ENCODE measurements at regions not wholly inside any gene's neighbourhood (a gene's known extent, or its start where the extent isn't known, plus 50 kb on each side); places are given as distances from the start of the nearest gene placed in this dataset.

- Histone ChIP-seq H3F3A (ENCODE audit: insufficient read depth) (no peaks in the 10 kb centered on the region), H3K4me3 (ENCODE audit: insufficient read depth, low read length, poor library complexity, severe bottlenecking) (no peak overlapping the region), H3K36me3 (ENCODE audit: low read length) (no peaks in the 10 kb centered on the region), H3K27ac (ENCODE audit: low read depth, low read length) (no peak overlapping the region), H3K79me2 (ENCODE audit: insufficient read depth, low read length) (no peaks in the 10 kb centered on the region), H3K27me3 (ENCODE audit: low read length) (no peaks in the 10 kb centered on the region), H3K9me3 (ENCODE audit: insufficient read depth, low read length) (no peaks in the 10 kb centered on the region), H3K9me2 (replicated peaks; ENCODE audit: insufficient read depth, low read length) (no peaks in the 10 kb centered on the region), H4K20me1 (ENCODE audit: low read depth, low read length) (no peaks in the 10 kb centered on the region), H3K9ac (ENCODE audit: low read length) (no peak overlapping the region), H3K4me2 (ENCODE audit: low read depth, low read length, poor library complexity, severe bottlenecking) (no peak overlapping the region), H2AFZ (ENCODE audit: low read depth, low read length, severe bottlenecking) (no peak overlapping the region)
- no peak for TF ChIP-seq EZH2phosphoT487 (conservative IDR thresholded peaks at IDR 0.05; ENCODE audit: low read length)
- TF ChIP-seq CTCF (IDR thresholded peaks at IDR 0.05; ENCODE audit: insufficient read depth, low read length, poor library complexity, severe bottlenecking) = no peak
Measured at GRCh38 chr2:228545748-228546145, 364.3 kb upstream of the SPHKAP start.

DNA sequence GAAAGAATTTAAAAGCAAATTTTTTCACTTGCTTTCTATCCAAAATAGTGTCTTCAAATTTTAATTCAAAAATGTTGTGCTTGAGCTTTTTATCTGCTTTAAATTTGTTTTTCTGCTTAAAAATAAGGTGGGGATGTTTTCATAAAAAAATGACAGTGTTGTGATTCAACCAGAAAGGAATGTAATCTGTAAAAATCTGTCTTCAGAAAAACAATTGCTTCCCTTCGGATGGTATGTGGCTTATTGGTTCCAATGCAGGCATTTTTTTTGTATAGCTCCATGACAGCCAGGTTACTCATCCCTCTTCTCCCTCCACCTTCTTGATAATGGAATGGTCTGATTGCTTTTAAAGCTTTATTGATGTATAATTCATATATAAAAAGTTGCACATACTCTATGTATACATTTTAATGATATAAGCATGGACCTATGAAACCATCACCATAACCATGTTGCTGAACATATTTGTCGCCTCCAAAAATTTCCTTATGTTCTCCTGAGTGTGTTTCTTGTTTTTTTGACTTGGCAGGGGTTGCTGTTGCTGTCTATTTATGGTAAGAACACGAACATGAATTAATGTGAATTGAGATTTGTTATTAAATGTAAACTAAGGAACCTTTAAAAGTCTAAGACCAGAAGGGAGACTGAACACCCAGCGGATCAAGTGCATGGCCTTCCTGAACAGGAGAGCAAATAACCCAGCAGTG is 363.7 kb upstream of the SPHKAP start:
- no peak for TF ChIP-seq CTCF (IDR thresholded peaks at IDR 0.05; ENCODE audit: insufficient read depth, low read length, poor library complexity, severe bottlenecking)
- H3F3A ChIP-seq (ENCODE audit: insufficient read depth) = no peaks in the 10 kb centered on the region
- H3K79me2 ChIP-seq (ENCODE audit: insufficient read depth, low read length) = no peaks in the 10 kb centered on the region
- H3K9ac ChIP-seq (ENCODE audit: low read length) = no peak overlapping the region
- no peaks in the 10 kb centered on the region for H3K27me3 ChIP-seq (ENCODE audit: low read length)
- H3K9me3 ChIP-seq (ENCODE audit: insufficient read depth, low read length) = no peaks in the 10 kb centered on the region
- H2AFZ ChIP-seq (ENCODE audit: low read depth, low read length, severe bottlenecking) = no peak overlapping the region
- H4K20me1 ChIP-seq (ENCODE audit: low read depth, low read length) = no peaks in the 10 kb centered on the region
- no peaks in the 10 kb centered on the region for H3K36me3 ChIP-seq (ENCODE audit: low read length)
- no peak overlapping the region for H3K4me2 ChIP-seq (ENCODE audit: low read depth, low read length, poor library complexity, severe bottlenecking)
- no peaks in the 10 kb centered on the region for H3K9me2 ChIP-seq (replicated peaks; ENCODE audit: insufficient read depth, low read length)
- H3K27ac ChIP-seq (ENCODE audit: low read depth, low read length) = no peak overlapping the region
- no peak overlapping the region for H3K4me3 ChIP-seq (ENCODE audit: insufficient read depth, low read length, poor library complexity, severe bottlenecking)

GRCh38 chr2:228543117-228543516 is 361.6 kb upstream of the SPHKAP start:
- no peaks in the 10 kb centered on the region for H3F3A ChIP-seq (ENCODE audit: insufficient read depth)
- no peaks in the 10 kb centered on the region for H3K79me2 ChIP-seq (ENCODE audit: insufficient read depth, low read length)
- no peak overlapping the region for H2AFZ ChIP-seq (ENCODE audit: low read depth, low read length, severe bottlenecking)
- no peaks in the 10 kb centered on the region for H4K20me1 ChIP-seq (ENCODE audit: low read depth, low read length)
- H3K36me3 ChIP-seq (ENCODE audit: low read length) = no peaks in the 10 kb centered on the region
- H3K9me3 ChIP-seq (ENCODE audit: insufficient read depth, low read length) = no peaks in the 10 kb centered on the region
- no peak overlapping the region for H3K9ac ChIP-seq (ENCODE audit: low read length)
- no peak overlapping the region for H3K27ac ChIP-seq (ENCODE audit: low read depth, low read length)
- no peaks in the 10 kb centered on the region for H3K27me3 ChIP-seq (ENCODE audit: low read length)
- no peak overlapping the region for H3K4me3 ChIP-seq (ENCODE audit: insufficient read depth, low read length, poor library complexity, severe bottlenecking)
- no peaks in the 10 kb centered on the region for H3K9me2 ChIP-seq (replicated peaks; ENCODE audit: insufficient read depth, low read length)
- TF ChIP-seq CTCF (IDR thresholded peaks at IDR 0.05; ENCODE audit: insufficient read depth, low read length, poor library complexity, severe bottlenecking) (no peak), EZH2phosphoT487 (conservative IDR thresholded peaks at IDR 0.05; ENCODE audit: low read length) (no peak)
- H3K4me2 ChIP-seq (ENCODE audit: low read depth, low read length, poor library complexity, severe bottlenecking) = no peak overlapping the region
